ENCODE measurements at regions not wholly inside any gene's neighbourhood (a gene's known extent, or its start where the extent isn't known, plus 50 kb on each side); places are given as distances from the start of the nearest gene placed in this dataset.
"Not testable (repeated sequence)": the region's sequence is repeated elsewhere in the genome, so short reads cannot be mapped to it uniquely, and the experiment has no call there.

DNA sequence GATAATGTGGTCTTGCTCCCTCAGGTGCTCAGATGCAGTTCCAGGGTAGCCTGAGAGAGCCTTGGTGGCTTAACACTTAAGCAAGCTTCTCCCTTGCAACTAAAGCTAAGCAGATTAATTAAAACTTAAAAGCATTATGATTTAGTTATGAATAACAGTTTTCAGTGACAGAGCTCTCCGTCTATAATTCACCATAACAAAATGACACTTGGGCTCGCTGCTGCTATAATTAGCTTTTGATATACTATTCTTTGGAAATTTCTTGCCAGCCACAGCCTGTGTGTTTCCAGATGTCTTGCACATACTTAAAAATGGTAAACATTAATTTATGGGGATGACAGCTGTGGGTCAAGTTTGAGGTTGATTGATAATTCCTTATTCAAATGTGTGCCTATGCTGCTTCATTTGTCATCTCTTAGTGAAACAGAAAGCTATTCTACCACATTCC lies 380.5 kb downstream of the TFAP2B start:
- no peak for DNase-seq (ENCODE audit: low spot score)
- H3K27ac ChIP-seq: no peak overlapping the region
- ChIA-PET CTCF (no interaction called here), POLR2A (ENCODE audit: low non-redundant PET) (no interaction called here)
- TF ChIP-seq, protein P1, sequence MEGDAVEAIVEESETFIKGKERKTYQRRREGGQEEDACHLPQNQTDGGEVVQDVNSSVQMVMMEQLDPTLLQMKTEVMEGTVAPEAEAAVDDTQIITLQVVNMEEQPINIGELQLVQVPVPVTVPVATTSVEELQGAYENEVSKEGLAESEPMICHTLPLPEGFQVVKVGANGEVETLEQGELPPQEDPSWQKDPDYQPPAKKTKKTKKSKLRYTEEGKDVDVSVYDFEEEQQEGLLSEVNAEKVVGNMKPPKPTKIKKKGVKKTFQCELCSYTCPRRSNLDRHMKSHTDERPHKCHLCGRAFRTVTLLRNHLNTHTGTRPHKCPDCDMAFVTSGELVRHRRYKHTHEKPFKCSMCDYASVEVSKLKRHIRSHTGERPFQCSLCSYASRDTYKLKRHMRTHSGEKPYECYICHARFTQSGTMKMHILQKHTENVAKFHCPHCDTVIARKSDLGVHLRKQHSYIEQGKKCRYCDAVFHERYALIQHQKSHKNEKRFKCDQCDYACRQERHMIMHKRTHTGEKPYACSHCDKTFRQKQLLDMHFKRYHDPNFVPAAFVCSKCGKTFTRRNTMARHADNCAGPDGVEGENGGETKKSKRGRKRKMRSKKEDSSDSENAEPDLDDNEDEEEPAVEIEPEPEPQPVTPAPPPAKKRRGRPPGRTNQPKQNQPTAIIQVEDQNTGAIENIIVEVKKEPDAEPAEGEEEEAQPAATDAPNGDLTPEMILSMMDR (conservative IDR thresholded peaks at IDR 0.05; ENCODE audit: low read depth): no peak

DNA sequence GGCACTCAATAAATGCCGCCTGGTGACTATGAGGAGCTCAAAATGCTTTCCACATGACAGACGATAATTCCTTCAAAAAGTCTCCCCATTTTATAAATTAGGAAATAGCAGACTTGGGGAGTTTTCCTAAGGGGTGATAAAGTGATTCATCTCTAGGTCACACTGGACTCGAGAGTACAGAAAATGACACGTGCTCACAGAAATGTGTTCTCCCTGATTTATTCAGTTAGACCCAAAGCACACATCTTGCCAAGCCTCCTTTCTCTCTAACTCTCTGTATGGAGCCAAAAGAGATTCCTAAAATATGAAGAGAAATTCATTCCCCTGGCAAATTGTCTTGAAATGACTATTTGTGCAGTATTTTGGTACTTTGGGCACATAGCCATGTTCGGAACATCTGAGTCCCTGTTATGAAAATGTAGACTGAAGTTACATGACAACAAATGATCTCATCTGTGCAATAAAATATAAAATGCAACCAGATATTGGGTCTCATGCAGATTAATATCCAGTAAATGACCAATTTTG lies 381.1 kb downstream of the TFAP2B start:
- DNase-seq (ENCODE audit: low spot score): no peak
- POLR2A ChIA-PET (ENCODE audit: low non-redundant PET): no interaction called here
- TF ChIP-seq, protein P1 (conservative IDR thresholded peaks at IDR 0.05; ENCODE audit: low read depth): no peak
- no peak overlapping the region for H3K27ac ChIP-seq
- CTCF ChIA-PET: no interaction called here

DNA sequence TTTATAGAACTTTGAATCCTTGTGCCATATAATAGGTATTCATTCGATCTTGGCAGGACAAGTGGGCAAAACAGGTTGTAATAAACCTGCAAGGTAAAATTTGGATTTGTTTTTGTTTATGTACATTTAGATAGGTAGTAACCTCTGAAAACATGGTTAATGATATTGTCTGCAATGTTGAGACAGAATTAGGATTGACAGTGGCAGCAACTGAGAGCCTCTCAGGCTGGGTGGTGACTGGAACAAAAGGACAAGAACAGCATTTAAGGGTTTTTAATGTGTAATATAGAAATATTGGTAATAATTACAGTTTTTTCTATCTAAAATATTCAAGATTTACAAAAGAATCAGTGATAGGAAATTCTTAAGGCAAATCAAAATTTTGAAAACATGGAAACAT lies 382.0 kb downstream of the TFAP2B start:
- ChIA-PET CTCF (no interaction called here), POLR2A (ENCODE audit: low non-redundant PET) (no interaction called here)
- DNase-seq (ENCODE audit: low spot score): no peak
- H3K27ac ChIP-seq: no peak overlapping the region
- TF ChIP-seq, protein P1 (conservative IDR thresholded peaks at IDR 0.05; ENCODE audit: low read depth): no peak

DNA sequence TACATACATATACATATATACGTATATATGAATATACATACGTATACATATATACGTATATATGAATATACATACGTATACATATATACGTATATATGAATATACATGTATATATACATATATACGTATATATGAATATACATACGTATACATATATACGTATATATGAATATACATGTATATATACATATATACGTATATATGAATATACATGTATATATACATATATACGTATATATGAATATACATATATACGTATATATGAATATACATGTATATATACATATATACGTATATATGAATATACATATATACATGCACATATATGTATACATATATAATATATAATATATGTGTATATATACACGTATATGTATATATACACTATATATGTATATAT lies 384.0 kb downstream of the TFAP2B start:
- DNase-seq (ENCODE audit: low spot score); POLR2A ChIA-PET (ENCODE audit: low non-redundant PET); CTCF ChIA-PET; H3K27ac ChIP-seq: not testable (repeated sequence)

DNA sequence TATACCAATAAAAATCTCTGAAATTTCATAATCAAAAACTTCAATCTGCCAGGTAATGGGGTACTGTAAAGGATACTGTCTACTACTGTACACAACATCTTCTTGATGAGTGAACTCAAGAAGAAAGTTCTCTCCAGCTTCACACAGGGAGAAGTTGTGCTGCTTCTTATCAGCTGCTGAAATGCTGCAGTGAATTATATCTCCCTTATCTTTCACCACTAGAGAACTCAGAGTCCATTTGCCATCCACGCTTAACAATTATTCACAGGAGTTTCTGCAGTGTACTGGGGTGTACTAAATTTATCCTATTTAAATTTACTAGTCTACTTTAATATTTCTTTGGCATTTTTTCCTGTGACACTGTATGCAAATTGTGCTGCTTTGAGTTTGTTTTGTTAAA lies 384.8 kb downstream of the TFAP2B start:
- TF ChIP-seq, protein P1 (conservative IDR thresholded peaks at IDR 0.05; ENCODE audit: low read depth): no peak
- H3K27ac ChIP-seq: no peak overlapping the region
- POLR2A ChIA-PET (ENCODE audit: low non-redundant PET): no interaction called here
- DNase-seq (ENCODE audit: low spot score): no peak
- CTCF ChIA-PET: no interaction called here

DNA sequence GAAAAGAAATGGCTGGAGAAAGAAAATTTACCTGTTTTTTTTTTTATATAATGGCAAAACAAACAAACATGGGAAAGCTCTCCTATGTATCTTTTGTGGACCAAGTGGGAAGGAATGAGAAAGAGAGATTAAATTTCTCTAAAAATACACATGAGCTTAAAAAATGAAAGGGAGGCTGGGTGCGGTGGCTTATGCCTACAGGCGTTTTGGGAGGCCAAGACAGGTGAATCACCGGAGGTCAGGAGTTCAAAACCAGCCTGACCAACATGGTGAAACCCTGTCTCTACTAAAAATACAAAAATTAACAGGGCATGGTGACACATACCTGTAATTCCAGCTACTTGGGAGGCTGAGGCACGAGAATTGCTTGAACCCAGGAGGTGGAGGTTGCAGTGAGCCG lies 388.0 kb downstream of the TFAP2B start:
- CTCF ChIA-PET; H3K27ac ChIP-seq; POLR2A ChIA-PET (ENCODE audit: low non-redundant PET); DNase-seq (ENCODE audit: low spot score): not testable (repeated sequence)

DNA sequence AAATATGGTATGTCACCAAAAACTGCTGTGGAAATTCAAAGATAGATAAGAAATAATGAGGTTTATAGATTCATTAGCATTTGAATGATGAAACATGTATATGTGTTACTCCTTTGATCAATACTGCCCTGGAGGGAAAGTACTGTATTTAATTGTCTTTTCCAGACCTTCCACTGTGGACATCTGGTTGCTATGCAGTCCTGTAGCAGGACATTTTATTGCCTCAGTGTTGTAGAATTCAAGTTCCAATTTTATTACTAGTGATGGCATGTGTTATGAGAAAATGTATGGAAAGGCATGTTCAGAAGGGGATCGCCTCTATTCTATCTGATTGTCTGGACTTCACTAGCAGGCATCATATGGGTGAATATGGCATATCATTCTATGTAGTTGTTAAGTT lies 391.0 kb downstream of the TFAP2B start:
- DNase-seq (ENCODE audit: low spot score): no peak
- no peak overlapping the region for H3K27ac ChIP-seq
- ChIA-PET CTCF (no interaction called here), POLR2A (ENCODE audit: low non-redundant PET) (no interaction called here)
- TF ChIP-seq, protein P1 (conservative IDR thresholded peaks at IDR 0.05; ENCODE audit: low read depth): no peak

DNA sequence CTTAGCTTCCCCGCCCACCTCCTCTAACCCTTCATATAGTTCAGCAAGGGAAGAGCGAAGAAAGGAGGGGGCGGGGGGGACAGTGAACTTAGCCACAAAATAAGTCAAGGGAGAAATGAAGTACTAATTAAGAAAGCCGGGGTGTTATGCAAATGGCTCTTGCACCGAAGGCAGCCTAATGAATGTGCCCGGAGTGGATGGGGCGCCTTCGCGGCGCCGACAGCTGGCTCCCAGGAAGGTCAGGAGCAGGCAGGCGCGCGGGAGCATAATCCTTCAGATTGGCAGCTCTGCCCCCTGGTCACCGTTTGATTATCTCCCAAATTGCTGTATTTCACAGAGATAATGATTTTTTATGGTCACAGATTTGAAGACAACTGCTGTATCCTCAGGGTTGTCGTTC lies 395.1 kb downstream of the TFAP2B start:
- no peak for DNase-seq (ENCODE audit: low spot score)
- TF ChIP-seq, protein P1 (conservative IDR thresholded peaks at IDR 0.05; ENCODE audit: low read depth): no peak
- H3K27ac ChIP-seq: no peak overlapping the region
- ChIA-PET CTCF (no interaction called here), POLR2A (ENCODE audit: low non-redundant PET) (no interaction called here)
